HCT116 (cell line): ENCODE measurements at regions not wholly inside any gene's neighbourhood (a gene's known extent, or its start where the extent isn't known, plus 50 kb on each side); places are given as distances from the start of the nearest gene placed in this dataset.

Experiments
- ATAC-seq: fragments of 200-7000 bp; cut with Tn5 transposase; 2 replicates; pipeline ENCODE4 v1.9.1; 2020; ENCODE audit warnings: mild to moderate bottlenecking, moderate library complexity
- BruUV-seq: library from RNA; stranded (reverse); fragments of 400-500 nt; replicated peaks from 2 replicates; lab custom pipeline; 2021; lab: Mats Ljungman, UMichigan
- CTCF ChIA-PET: fragments of 300-600 bp; sonication (Branson Sonifier 250); formaldehyde crosslinking; loops from one replicate; lab custom pipeline; 2021; ENCODE audit warnings: antibody characterized with exemption; lab: Charles Lee
- POLR2A ChIA-PET: fragments of 300-600, 350-600 bp; sonication (Branson Sonifier 250); formaldehyde crosslinking; loops from one replicate; lab custom pipeline; 2021; ENCODE audit warnings: antibody characterized with exemption; lab: Charles Lee
- RAD21 ChIA-PET, 2 experiments: fragments of 300-600 bp; sonication (Branson Sonifier 250); formaldehyde crosslinking; loops; one replicate each; lab custom pipeline; 2023; ENCODE audit warnings: low total read pairs in 2 of 2; ENCODE audit not compliant: uncharacterized antibody in 2 of 2, unreplicated experiment in 2 of 2, low non-redundant PET in 1 of 2; lab: Charles Lee
- DNase-seq: peaks from one replicate; pipeline ENCODE4 v3.0.0-alpha.2; 2010; ENCODE audit warnings: low read depth, low spot score
- H2AFZ ChIP-seq: fragments of 200-600 bp; shearing (Covaris generic), sonication (generic); 2 replicates; pipeline ENCODE4 v1.6.1; 2017; ENCODE audit warnings: low read depth, mixed run types, mixed read lengths, antibody characterized with exemption, low read length; ENCODE audit not compliant: poor library complexity, severe bottlenecking
- H3K27ac ChIP-seq: 2 replicates; pipeline ENCODE4 v1.5.1; 2012; ENCODE audit warnings: low read depth, low read length
- H3K27me3 ChIP-seq: fragments of 200-600 bp; sonication (generic); 2 replicates; pipeline ENCODE4 v1.6.1; 2016; ENCODE audit warnings: mixed run types, low read length, mixed read lengths; ENCODE audit not compliant: insufficient read depth
- H3K36me3 ChIP-seq, 2 experiments: fragments of 200-500 bp in 1 of 2; fragments of 200-600 bp in 1 of 2; sonication (Bioruptor generic) in 1 of 2; sonication (generic) in 1 of 2; 2 replicates each; pipeline versions ENCODE4 v1.5.1 to v1.6.1; 2014 to 2016; ENCODE audit warnings: low read length in 2 of 2, inconsistent platforms in 1 of 2, mixed read lengths in 1 of 2, mixed run types in 1 of 2; ENCODE audit not compliant: insufficient read depth in 2 of 2, control insufficient read depth in 1 of 2
- H3K4me1 ChIP-seq, 2 experiments: fragments of 200-600 bp in 1 of 2; sonication (generic) in 1 of 2; 2 replicates each; pipeline versions ENCODE4 v1.5.1 to v1.6.1; 2012 to 2017; ENCODE audit warnings: low read length in 2 of 2, inconsistent platforms in 1 of 2, mild to moderate bottlenecking in 1 of 2, mixed read lengths in 1 of 2, mixed run types in 1 of 2, moderate library complexity in 1 of 2; ENCODE audit not compliant: insufficient read depth in 2 of 2, control insufficient read depth in 1 of 2
- H3K4me2 ChIP-seq: fragments of 200-600 bp; sonication (generic); 2 replicates; pipeline ENCODE4 v1.6.1; 2017; ENCODE audit warnings: mixed run types, low read length, mixed read lengths
- H3K4me3 ChIP-seq, 2 experiments: fragments of 200-600 bp in 1 of 2; sonication (generic) in 1 of 2; replicated peaks in 1 of 2; 2 replicates each; pipeline ENCODE4 v1.5.1; 2011 to 2016; ENCODE audit warnings: low read length in 2 of 2, control low read depth in 1 of 2, low read depth in 1 of 2, mild to moderate bottlenecking in 1 of 2, mixed read lengths in 1 of 2, mixed run types in 1 of 2
- H3K79me2 ChIP-seq: fragments of 200-600 bp; sonication (generic); 2 replicates; pipeline ENCODE4 v1.6.1; 2017; ENCODE audit warnings: mild to moderate bottlenecking, mixed run types, low read length, moderate library complexity, mixed read lengths; ENCODE audit not compliant: insufficient read depth
- H3K9ac ChIP-seq: fragments of 200-600 bp; sonication (generic); 2 replicates; pipeline ENCODE4 v1.6.1; 2016; ENCODE audit warnings: low read length, mixed read lengths
- H3K9me2 ChIP-seq: fragments of 200-600 bp; sonication (generic), shearing (Covaris generic); 2 replicates; pipeline ENCODE4 v1.6.1; 2017; ENCODE audit warnings: mixed run types, mild to moderate bottlenecking, moderate library complexity; ENCODE audit not compliant: insufficient read depth
- H3K9me3 ChIP-seq, 2 experiments: fragments of 200-500 bp in 1 of 2; fragments of 200-600 bp in 1 of 2; sonication (Bioruptor generic) in 1 of 2; sonication (generic) in 1 of 2; 2 replicates each; pipeline ENCODE4 v1.6.1; 2014 to 2017; ENCODE audit warnings: low read length in 2 of 2, mixed read lengths in 2 of 2, inconsistent platforms in 1 of 2, low read depth in 1 of 2, mild to moderate bottlenecking in 1 of 2, mixed run types in 1 of 2, moderate library complexity in 1 of 2; ENCODE audit not compliant: control insufficient read depth in 1 of 2, insufficient read depth in 1 of 2
- H4K20me1 ChIP-seq: fragments of 200-600 bp; sonication (generic), shearing (Covaris generic); 2 replicates; pipeline ENCODE4 v1.6.1; 2017; ENCODE audit warnings: mixed run types, mild to moderate bottlenecking, moderate library complexity; ENCODE audit not compliant: insufficient read depth
- CEBPB ChIP-seq: IDR thresholded peaks from 2 replicates; pipeline ENCODE4 v1.6.1; 2012; ENCODE audit warnings: low read depth
- ELF1 ChIP-seq: IDR thresholded peaks from 2 replicates; pipeline ENCODE4 v1.6.1; 2012; ENCODE audit warnings: low read depth, borderline replicate concordance
- FOSL1 ChIP-seq: IDR thresholded peaks from 2 replicates; pipeline ENCODE4 v1.6.1; 2012; ENCODE audit warnings: low read depth
- POLR2A ChIP-seq: IDR thresholded peaks from 2 replicates; pipeline ENCODE4 v1.7.0; 2011; ENCODE audit warnings: borderline replicate concordance; ENCODE audit not compliant: insufficient read depth, insufficient read length; ENCODE audit errors: extremely low read depth
- RAD21 ChIP-seq: IDR thresholded peaks from 2 replicates; pipeline ENCODE4 v1.6.1; 2012; ENCODE audit warnings: low read depth, mild to moderate bottlenecking
- SP1 ChIP-seq: IDR thresholded peaks from 2 replicates; pipeline ENCODE4 v1.6.1; 2012; ENCODE audit warnings: low read depth
- SRF ChIP-seq: IDR thresholded peaks from 2 replicates; pipeline ENCODE4 v1.6.1; 2012; ENCODE audit warnings: low read depth
- ZFX ChIP-seq: fragments of 450-650 bp; IDR thresholded peaks from 2 replicates; pipeline ENCODE4 v1.6.1; 2017
- intact Hi-C: fragments of 100-400 bp; cut with micrococcal nuclease; formaldehyde crosslinking; loops from 2 replicates; pipeline ENCODE4 v1.10.0; 2022
- TF ChIP-seq, protein P1 (sequence below): IDR thresholded peaks from 2 replicates; pipeline ENCODE4 v1.6.1; 2012
- TF ChIP-seq, protein P2 (sequence below): IDR thresholded peaks from 2 replicates; pipeline ENCODE4 v1.6.1; 2011; ENCODE audit warnings: mild to moderate bottlenecking, low read length, moderate library complexity; ENCODE audit not compliant: insufficient replicate concordance; ENCODE audit errors: extremely low read depth
- TF ChIP-seq, protein P3 (sequence below): IDR thresholded peaks from 2 replicates; pipeline ENCODE4 v1.6.1; 2012
- TF ChIP-seq, protein P4 (sequence below), 3 experiments: fragments of 200-600 bp in 1 of 3; sonication (generic) in 1 of 3; IDR thresholded peaks in 2 of 3; conservative IDR thresholded peaks in 1 of 3; 2 replicates each; pipeline ENCODE4 v1.5.1; 2012 to 2017; ENCODE audit warnings: low read depth in 2 of 3, low read length in 2 of 3, antibody characterized with exemption in 1 of 3, borderline replicate concordance in 1 of 3, control low read depth in 1 of 3, mild to moderate bottlenecking in 1 of 3, mixed read lengths in 1 of 3, mixed run types in 1 of 3, moderate library complexity in 1 of 3; ENCODE audit not compliant: insufficient read depth in 1 of 3
- TF ChIP-seq, protein P5 (sequence below): IDR thresholded peaks from 2 replicates; pipeline ENCODE4 v1.6.1; 2012; ENCODE audit warnings: low read depth

DNA sequence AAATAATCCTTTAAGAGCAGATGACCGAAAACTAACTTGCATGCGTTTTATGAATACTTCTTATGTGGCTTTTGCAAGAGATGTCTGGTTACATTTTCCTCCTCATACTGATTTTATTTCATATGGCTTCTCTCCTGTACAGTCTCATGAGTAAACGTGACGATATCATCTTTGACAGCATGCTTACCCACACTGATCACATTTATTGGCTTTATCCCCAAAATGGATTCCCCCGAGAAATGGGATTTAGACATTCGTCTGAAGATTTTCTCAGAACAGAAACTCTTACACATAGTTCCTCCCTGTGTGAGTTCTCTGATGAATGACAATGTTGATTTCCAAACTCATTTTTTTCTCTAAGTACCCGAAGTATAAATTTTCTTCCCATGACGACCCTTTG lies 939.7 kb upstream of the LCORL start (continued):
- TF ChIP-seq, protein P1, sequence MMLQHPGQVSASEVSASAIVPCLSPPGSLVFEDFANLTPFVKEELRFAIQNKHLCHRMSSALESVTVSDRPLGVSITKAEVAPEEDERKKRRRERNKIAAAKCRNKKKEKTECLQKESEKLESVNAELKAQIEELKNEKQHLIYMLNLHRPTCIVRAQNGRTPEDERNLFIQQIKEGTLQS, result no peak
- TF ChIP-seq, all 23 proteins: peak for 0

DNA sequence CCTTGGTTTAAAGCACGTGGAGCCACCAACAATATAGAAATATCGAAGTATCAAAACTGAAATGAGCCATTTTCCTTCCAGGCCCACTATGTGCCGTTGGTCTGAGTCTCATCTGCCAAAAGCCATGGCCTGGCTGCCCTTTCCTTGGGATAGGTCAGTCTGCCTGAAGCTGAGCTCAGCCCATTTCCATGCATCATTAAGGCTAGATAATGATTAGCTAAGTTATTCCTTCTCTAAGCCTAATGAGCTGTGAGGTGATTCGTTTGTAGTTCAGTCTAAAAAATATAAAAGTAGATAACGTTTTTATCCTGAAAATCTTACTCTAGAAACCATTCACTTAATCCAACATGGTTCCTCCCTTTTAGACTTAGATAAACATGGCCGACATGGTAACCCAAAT lies 936.2 kb upstream of the LCORL start:
- Histone ChIP-seq H3K79me2 (no peaks in the 10 kb centered on the region), H4K20me1 (no peaks in the 10 kb centered on the region), H3K9me3 (no peaks in the 10 kb centered on the region; a peak in 1 of 4 replicates), H3K4me1 (no peaks in the 10 kb centered on the region), H3K27ac (no peak overlapping the region), H3K9ac (no peak overlapping the region), H2AFZ (no peak overlapping the region)
- intact Hi-C loops, result no loop called here
- CTCF ChIA-PET, result no interaction called here
- TF ChIP-seq, protein P2, sequence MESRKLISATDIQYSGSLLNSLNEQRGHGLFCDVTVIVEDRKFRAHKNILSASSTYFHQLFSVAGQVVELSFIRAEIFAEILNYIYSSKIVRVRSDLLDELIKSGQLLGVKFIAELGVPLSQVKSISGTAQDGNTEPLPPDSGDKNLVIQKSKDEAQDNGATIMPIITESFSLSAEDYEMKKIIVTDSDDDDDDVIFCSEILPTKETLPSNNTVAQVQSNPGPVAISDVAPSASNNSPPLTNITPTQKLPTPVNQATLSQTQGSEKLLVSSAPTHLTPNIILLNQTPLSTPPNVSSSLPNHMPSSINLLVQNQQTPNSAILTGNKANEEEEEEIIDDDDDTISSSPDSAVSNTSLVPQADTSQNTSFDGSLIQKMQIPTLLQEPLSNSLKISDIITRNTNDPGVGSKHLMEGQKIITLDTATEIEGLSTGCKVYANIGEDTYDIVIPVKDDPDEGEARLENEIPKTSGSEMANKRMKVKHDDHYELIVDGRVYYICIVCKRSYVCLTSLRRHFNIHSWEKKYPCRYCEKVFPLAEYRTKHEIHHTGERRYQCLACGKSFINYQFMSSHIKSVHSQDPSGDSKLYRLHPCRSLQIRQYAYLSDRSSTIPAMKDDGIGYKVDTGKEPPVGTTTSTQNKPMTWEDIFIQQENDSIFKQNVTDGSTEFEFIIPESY, result no peak
- no peak for TF ChIP-seq ZFX
- TF ChIP-seq CEBPB, result no peak
- TF ChIP-seq FOSL1, result no peak
- no peak for TF ChIP-seq SP1
- TF ChIP-seq, protein P3, sequence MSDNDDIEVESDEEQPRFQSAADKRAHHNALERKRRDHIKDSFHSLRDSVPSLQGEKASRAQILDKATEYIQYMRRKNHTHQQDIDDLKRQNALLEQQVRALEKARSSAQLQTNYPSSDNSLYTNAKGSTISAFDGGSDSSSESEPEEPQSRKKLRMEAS, result no peak
- no peak for TF ChIP-seq RAD21
- TF ChIP-seq, protein P4, sequence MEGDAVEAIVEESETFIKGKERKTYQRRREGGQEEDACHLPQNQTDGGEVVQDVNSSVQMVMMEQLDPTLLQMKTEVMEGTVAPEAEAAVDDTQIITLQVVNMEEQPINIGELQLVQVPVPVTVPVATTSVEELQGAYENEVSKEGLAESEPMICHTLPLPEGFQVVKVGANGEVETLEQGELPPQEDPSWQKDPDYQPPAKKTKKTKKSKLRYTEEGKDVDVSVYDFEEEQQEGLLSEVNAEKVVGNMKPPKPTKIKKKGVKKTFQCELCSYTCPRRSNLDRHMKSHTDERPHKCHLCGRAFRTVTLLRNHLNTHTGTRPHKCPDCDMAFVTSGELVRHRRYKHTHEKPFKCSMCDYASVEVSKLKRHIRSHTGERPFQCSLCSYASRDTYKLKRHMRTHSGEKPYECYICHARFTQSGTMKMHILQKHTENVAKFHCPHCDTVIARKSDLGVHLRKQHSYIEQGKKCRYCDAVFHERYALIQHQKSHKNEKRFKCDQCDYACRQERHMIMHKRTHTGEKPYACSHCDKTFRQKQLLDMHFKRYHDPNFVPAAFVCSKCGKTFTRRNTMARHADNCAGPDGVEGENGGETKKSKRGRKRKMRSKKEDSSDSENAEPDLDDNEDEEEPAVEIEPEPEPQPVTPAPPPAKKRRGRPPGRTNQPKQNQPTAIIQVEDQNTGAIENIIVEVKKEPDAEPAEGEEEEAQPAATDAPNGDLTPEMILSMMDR (IDR thresholded peaks at IDR 0.05 in 2 of 3, conservative IDR thresholded peaks at IDR 0.05 in 1 of 3; ENCODE audit: borderline replicate concordance in 1 of 3, insufficient read depth in 1 of 3, low read depth in 2 of 3, low read length in 2 of 3), result no peak
- no peak for TF ChIP-seq SRF
- TF ChIP-seq ELF1, result no peak
- TF ChIP-seq POLR2A, result no peak
- TF ChIP-seq, protein P5, sequence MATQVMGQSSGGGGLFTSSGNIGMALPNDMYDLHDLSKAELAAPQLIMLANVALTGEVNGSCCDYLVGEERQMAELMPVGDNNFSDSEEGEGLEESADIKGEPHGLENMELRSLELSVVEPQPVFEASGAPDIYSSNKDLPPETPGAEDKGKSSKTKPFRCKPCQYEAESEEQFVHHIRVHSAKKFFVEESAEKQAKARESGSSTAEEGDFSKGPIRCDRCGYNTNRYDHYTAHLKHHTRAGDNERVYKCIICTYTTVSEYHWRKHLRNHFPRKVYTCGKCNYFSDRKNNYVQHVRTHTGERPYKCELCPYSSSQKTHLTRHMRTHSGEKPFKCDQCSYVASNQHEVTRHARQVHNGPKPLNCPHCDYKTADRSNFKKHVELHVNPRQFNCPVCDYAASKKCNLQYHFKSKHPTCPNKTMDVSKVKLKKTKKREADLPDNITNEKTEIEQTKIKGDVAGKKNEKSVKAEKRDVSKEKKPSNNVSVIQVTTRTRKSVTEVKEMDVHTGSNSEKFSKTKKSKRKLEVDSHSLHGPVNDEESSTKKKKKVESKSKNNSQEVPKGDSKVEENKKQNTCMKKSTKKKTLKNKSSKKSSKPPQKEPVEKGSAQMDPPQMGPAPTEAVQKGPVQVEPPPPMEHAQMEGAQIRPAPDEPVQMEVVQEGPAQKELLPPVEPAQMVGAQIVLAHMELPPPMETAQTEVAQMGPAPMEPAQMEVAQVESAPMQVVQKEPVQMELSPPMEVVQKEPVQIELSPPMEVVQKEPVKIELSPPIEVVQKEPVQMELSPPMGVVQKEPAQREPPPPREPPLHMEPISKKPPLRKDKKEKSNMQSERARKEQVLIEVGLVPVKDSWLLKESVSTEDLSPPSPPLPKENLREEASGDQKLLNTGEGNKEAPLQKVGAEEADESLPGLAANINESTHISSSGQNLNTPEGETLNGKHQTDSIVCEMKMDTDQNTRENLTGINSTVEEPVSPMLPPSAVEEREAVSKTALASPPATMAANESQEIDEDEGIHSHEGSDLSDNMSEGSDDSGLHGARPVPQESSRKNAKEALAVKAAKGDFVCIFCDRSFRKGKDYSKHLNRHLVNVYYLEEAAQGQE, result no peak
- TF ChIP-seq, all 23 proteins: peak for 0
- ATAC-seq (no peak), DNase-seq (no peak)
- ChIA-PET RAD21 (no interaction called here), POLR2A (no interaction called here)
- no TSS peak for BruUV-seq
- Histone ChIP-seq H3K27me3 (no peaks in the 10 kb centered on the region), H3K9me2 (no peaks in the 10 kb centered on the region), H3K4me3 (no peak overlapping the region), H3K4me2 (no peak overlapping the region), H3K36me3 (no peaks in the 10 kb centered on the region)
